ENCODE measurements at regions not wholly inside any gene's neighbourhood (a gene's known extent, or its start where the extent isn't known, plus 50 kb on each side); places are given as distances from the start of the nearest gene placed in this dataset.

GRCh38 chr17:12457493-12457892 is 208.2 kb upstream of the MYOCD start:
- TF ChIP-seq YY1 (IDR thresholded peaks at IDR 0.05; ENCODE audit: insufficient read depth, insufficient read length) (no peak), ZNF274 (IDR thresholded peaks at IDR 0.05; ENCODE audit: low read depth, low read length) (no peak)
